SK-N-SH treated with all-trans-retinoic acid at 6 μM for 48 hours (cell line): ENCODE measurements at regions not wholly inside any gene's neighbourhood (a gene's known extent, or its start where the extent isn't known, plus 50 kb on each side); places are given as distances from the start of the nearest gene placed in this dataset.

Source experiments
- ARNTL ChIP-seq: fragments of 450-650 bp; formaldehyde crosslinking; IDR thresholded peaks from 2 replicates; pipeline ENCODE4 v1.5.0; 2020; ENCODE audit warnings: low read depth, mild to moderate bottlenecking, moderate library complexity, borderline replicate concordance
- OSR1 ChIP-seq: fragments of 250-450 bp; sonication (Bioruptor Pico); IDR thresholded peaks from 2 replicates; pipeline ENCODE4 v1.8.0; 2022; ENCODE audit warnings: moderate library complexity, mild to moderate bottlenecking, inconsistent platforms
- PPARA ChIP-seq: fragments of 250-450 bp; sonication (Bioruptor Pico); IDR thresholded peaks from 2 replicates; pipeline ENCODE4 v1.5.0; 2020; ENCODE audit warnings: mild to moderate bottlenecking, borderline replicate concordance
- TCF4 ChIP-seq: fragments of 250-450 bp; sonication (Bioruptor Pico); IDR thresholded peaks from 2 replicates; pipeline ENCODE4 v1.8.0; 2021; ENCODE audit warnings: mild to moderate bottlenecking, moderate library complexity, borderline replicate concordance
- ZFP3 ChIP-seq: fragments of 250-450 bp; sonication (Bioruptor Pico); IDR thresholded peaks from 2 replicates; pipeline ENCODE4 v1.5.0; 2020; ENCODE audit warnings: mild to moderate bottlenecking, moderate library complexity
- ZFP30 ChIP-seq: fragments of 450-650 bp; formaldehyde crosslinking; IDR thresholded peaks from 2 replicates; pipeline ENCODE4 v1.5.0; 2022; ENCODE audit warnings: mild to moderate bottlenecking, moderate library complexity

DNA sequence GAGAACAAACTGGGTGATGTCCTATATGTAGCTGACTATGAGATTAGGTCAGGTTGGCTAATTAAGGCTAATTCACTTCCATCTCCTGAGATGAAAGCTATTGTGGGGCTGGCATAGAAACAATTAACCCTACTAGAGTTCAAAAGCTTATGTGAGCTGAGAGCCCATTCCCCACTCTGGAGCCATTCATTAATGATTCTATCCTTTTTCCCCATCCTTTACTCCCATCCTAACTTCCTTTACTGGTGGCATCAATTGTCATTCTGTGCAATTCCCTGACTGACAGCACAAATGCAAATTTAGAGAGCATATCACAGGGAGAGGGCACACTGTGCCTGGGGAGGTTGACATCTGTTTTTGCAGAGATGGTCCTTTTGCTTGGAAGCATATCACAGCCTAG is 103.9 kb downstream of the URB2 start:
- TF ChIP-seq TCF4 (CRISPR knock-in tag) (no peak), OSR1 (CRISPR knock-in tag) (no peak), ZFP30 (CRISPR knock-in tag) (no peak), ARNTL (CRISPR knock-in tag) (no peak), PPARA (CRISPR knock-in tag) (no peak), ZFP3 (CRISPR knock-in tag) (no peak)
